GM12891 (cell line): ENCODE measurements at regions not wholly inside any gene's neighbourhood (a gene's known extent, or its start where the extent isn't known, plus 50 kb on each side); places are given as distances from the start of the nearest gene placed in this dataset.

ENCODE experiments used
- PAX5 ChIP-seq: IDR thresholded peaks from 2 replicates; pipeline ENCODE4 v1.6.1; 2011; ENCODE audit warnings: low read length, moderate library complexity, mild to moderate bottlenecking; ENCODE audit not compliant: insufficient read depth, severe bottlenecking
- POLR2A ChIP-seq: IDR thresholded peaks from 2 replicates; pipeline ENCODE4 v1.6.1; 2011; ENCODE audit warnings: low read depth, low read length, control low read depth
- POLR2AphosphoS5 ChIP-seq: IDR thresholded peaks from 2 replicates; pipeline ENCODE4 v1.6.1; 2011; ENCODE audit warnings: low read depth, low read length, control low read depth
- POU2F2 ChIP-seq: IDR thresholded peaks from 2 replicates; pipeline ENCODE4 v1.6.1; 2011; ENCODE audit warnings: low read depth, mild to moderate bottlenecking, control low read depth, low read length, moderate library complexity
- SPI1 ChIP-seq: IDR thresholded peaks from 2 replicates; pipeline ENCODE4 v1.6.1; 2011; ENCODE audit warnings: low read depth, low read length, control low read depth
- TAF1 ChIP-seq: IDR thresholded peaks from 2 replicates; pipeline ENCODE4 v1.6.1; 2011; ENCODE audit warnings: low read depth, low read length, control low read depth

- TF ChIP-seq POLR2A, result no peak
- no peak for TF ChIP-seq POLR2AphosphoS5
- no peak for TF ChIP-seq TAF1
- no peak for TF ChIP-seq SPI1
- TF ChIP-seq POU2F2, result no peak
- no peak for TF ChIP-seq PAX5
These were observed 59.8 kb upstream of the GDF10 start for GRCh38 chr10:47240173-47240572.
